Mucosa of gallbladder (tissue), 1 donor: ENCODE measurements at regions not wholly inside any gene's neighbourhood (a gene's known extent, or its start where the extent isn't known, plus 50 kb on each side); places are given as distances from the start of the nearest gene placed in this dataset.

Experiments used
- DNase-seq: peaks from one replicate; pipeline ENCODE4 v3.0.0-alpha.2; 2020; ENCODE audit warnings: low spot score
- donor health status: DM: no; HTN: no; CAD: no.

GRCh38 chr20:57920971-57921370 lies 211.2 kb upstream of the PMEPA1 start:
- no peak for DNase-seq

GRCh38 chr20:57919049-57919448 lies 209.2 kb upstream of the PMEPA1 start:
- DNase-seq, result peak; percentile 44

- DNase-seq, result no peak
These were observed 208.7 kb upstream of the PMEPA1 start for GRCh38 chr20:57918551-57918950.

DNA sequence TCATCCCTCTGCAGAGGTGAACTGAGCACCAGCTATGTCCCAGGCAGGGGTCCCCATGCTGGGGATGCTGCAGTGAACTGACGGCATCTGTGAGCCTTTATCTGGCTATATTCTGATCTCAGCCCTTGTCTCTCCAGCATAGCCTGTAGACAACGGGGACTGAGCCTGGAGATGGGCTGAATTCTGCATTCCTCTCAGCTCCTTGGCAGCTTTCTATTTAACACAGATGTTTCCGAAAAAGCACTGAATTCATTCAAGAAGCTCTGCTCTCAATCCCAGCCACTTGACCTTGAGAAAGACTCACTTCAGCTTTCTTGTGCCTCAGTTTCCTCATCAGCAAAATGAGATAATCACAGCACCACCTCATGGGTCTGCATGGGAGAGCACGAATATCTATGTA lies 204.4 kb upstream of the PMEPA1 start:
- no peak for DNase-seq

DNA sequence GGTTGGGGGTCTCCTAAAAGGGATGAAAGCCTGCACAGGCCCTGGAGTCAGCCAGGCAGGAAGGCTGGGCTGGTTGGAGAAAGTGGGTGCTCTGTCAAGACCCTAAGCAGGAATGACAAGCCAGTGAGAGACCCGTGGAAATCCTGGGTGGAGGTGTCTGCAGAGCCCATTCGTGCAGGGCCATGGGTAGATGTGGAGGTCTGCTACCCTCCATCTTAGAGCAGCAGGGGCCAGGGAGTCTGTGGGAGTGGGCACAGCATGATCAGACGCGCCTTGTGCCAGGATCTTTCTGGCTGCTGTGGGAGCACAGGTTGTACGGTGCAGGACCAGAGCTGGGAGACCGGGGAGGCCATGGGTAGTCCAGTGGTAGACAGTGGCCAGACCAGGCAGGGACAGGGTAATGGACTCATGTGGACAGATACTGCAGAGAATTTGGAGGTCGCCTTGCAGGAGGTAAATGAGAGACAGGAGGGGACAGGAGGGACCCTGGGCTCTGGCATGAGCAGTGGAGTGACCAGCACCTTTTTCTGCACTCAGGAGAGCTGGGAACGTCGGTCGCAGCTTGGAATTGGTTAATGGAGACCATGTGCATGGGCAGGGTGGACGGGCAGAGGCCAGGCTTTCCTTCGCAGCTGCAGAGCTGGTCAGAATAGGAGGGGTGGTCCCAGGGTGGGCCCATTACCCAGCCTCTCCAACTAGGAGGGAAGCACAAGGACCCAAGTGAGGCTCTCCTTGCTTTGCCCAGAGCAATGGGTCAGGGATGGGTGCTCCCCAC lies 203.5 kb upstream of the PMEPA1 start:
- no peak for DNase-seq

- DNase-seq, result no peak
These were observed 202.4 kb upstream of the PMEPA1 start for GRCh38 chr20:57912227-57912582.

DNA sequence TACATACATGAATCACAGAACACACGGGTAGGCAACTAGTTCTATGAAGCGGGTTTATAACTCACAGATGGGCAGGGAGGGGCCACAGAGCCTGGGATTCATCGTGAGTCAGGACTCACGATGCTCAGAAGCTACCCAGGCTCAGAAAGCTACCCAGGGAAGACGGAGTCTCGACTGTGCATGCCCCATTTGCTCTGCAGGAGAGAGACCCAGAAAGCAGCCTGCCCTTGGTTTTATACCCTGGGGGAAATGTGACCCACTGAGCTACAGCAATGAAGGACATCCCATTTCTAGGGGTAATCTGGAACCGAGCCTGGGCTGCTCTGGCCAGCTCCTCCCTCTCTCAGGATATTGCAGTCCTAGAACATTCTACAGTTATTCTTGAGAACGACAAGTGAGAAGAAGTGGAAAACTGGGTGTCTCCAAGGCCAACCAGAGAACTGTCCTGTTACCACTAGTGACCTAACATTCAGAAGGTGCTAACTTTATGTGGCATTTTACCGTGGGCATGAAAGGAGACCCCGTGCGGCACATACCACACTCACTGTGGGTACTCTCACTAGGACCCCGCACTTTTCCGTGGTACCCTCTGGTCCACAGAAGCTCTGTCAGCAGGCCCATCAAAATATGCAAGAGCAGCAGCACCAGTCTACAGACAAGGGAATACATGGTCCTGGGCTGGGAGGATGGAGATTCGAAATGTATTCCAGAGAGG lies 201.9 kb upstream of the PMEPA1 start:
- no peak for DNase-seq

DNA sequence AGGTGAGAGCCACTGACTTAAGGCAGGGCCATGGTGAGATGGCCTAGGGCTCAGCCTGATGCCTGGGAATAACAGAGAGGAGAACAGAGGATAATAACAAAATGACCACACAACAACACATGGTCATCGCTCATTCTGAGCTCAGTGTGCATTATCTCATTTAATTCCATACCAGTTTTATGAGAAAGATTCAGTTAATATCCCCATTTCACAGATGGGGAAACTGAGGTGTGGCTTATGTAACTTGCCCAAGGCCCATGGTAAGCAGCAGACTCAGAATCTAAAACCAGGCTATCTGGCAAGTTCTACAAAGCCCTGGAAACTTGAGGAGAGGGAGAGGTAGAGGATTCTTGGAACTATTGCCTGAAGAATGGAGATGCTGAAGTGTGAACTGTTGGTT lies 200.9 kb upstream of the PMEPA1 start:
- DNase-seq, result no peak

- no peak for DNase-seq
These were observed 200.0 kb upstream of the PMEPA1 start for GRCh38 chr20:57909763-57910331.

DNA sequence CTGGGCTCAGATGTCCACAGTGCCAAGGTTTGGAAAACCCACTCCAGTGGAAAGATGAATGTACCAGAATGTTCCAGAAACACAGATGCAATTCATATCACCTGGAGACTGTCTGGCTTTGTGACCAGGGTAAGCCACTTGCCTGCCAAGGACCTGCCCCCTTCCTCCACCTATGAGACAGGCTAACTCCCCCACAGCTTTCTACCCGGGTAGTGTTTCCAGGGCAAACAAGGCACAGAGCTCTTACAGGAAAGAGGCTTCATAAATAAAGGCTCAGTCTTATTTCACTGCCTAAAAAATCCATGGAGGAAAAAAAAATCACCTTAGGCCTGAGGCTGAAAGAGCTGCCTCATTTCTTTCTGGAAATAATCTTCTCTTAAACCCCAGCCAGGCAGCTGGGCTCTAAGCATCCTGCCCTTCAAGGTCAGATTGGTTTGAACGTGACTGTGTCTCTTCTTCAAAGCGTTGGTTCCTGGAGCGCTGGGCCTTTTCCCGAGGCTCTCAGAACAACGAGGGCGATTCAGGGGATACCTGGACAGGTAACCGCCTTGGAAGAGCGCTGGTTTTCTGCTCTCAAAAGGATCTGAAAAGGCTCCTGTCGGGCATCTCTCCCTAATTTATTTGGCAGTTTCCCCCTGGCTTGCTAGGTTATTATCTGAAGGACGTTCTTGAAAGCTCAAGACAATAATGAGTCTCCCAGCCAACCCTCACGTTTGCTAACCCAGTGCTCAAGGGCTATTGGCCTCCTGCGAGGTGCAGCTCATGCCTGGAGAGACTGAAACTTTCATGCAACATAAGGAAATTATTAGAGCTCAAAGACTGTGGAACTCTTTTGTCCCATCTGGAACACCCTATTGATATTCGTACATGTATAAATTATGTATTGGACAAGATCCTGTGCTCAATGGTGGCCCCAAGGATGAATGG lies 199.2 kb upstream of the PMEPA1 start:
- no peak for DNase-seq

DNA sequence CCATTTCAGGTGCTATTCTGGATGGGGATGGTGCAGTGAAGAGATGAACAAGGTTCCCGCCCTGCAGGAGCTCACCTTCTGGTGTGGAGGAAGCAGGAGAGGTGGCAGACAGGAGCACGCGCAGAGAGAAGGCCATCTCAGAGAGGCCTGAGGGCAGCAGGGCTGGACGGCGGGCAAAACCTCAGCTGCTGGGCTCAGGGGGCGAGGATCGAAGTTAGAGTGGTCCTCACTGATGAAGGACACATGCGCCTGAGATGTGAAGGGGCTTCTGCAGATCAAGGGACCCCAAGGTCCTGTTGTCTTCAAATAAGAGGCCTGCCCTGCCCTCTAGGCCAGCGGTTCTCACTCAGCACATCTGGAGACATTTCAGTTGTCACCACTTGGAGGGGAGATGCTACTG lies 198.4 kb upstream of the PMEPA1 start:
- DNase-seq, result no peak

GRCh38 chr20:57907131-57908000 lies 197.6 kb upstream of the PMEPA1 start:
- DNase-seq, result no peak

GRCh38 chr20:57905448-57905847 lies 195.6 kb upstream of the PMEPA1 start:
- DNase-seq, result peak; percentile 40

DNA sequence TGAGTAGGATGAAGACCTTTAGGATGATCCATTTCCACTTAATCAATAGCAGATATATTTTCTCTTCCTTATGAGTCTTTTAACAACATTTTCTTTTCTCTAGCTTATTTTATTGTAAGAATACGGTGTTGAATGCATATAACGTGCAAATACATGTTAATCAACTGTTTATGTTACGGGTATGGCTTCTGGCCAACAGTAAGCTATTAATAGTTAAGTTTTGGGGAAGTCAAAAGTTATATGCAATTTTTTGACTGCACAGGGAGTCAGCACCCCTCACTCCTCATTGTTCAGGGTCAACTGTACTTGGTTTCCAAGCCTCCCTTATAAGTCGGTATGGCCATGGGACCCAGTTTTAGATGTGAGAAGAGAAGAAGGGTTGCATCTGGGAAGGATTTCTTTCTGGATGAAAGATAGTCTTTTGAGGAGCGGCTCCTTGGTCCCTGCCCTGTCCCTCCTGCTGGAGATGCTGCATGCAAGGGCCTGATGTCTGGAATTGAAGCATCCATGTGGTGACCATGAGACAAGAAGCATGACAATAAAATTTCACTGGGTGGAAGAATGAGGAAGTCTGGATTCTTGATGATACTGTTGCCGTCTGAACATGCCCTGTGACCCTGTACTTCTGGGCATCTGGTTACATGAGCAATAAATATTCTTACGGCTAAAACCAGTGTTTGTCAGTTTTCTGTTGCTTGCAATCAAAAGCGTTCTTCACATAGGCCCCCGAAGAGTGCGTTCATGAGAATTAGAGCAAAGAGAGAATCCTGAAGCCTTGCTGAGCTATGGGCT lies 194.7 kb upstream of the PMEPA1 start:
- DNase-seq, result no peak

GRCh38 chr20:57902473-57902872 lies 192.7 kb upstream of the PMEPA1 start:
- DNase-seq, result no peak

GRCh38 chr20:57901526-57901925 lies 191.7 kb upstream of the PMEPA1 start:
- no peak for DNase-seq

DNA sequence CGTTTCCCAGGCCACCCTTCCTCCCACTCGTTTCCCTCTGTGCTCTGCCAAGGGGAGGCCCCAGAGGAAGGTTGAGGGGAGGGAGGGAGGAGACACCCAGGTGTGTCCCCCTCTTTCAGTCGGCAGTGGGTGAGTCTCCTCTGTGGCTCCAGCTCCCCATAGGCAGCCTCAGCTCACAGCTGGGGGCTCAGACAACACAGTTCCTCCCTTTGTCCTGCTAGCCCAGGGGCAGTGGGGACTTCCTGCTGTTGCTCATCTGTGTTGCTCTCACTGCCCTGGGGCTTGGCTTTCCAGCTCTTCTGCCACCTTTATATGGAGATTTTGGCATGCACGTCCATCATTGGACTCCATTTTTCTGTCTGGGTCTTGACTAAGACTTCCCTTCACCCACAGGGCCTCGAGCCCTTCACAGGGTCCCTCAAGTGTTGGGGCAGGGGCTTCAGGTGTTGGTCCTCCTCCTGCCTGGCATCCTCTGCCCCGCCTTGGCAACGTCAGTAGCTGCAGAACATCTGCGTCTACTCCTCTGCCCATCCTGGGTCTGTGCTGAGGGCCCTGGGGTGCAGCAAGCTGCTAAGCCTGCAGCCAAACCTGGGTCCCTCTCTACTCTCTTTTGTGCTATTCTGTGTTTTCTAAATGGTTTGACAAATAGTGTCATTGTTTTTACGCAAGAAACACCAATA lies 190.6 kb upstream of the PMEPA1 start:
- no peak for DNase-seq

DNA sequence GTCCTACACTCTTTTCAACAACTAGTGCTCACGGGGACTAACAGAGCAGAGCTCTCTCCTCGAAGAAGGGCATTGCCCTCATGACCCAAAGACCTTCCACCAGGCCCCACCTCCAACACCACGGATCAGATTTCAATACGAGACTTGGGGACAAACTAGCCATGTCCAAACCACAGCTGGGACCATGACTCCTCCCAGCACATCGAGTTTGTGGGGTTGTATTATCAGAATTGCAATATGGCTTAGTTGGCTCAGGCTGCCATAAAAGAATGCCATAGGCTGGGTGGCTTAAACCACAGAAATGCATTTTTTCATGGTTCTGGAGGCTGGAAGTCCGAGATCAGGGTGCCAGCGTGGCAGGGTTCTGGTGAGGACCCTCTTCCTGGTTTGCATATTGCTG lies 189.7 kb upstream of the PMEPA1 start:
- DNase-seq, result no peak

- no peak for DNase-seq
These were observed 188.5 kb upstream of the PMEPA1 start for GRCh38 chr20:57898332-57898731.

- no peak for DNase-seq
These were observed 188.1 kb upstream of the PMEPA1 start for GRCh38 chr20:57897891-57898290.
